Karpas-422 (cell line): ENCODE measurements at regions not wholly inside any gene's neighbourhood (a gene's known extent, or its start where the extent isn't known, plus 50 kb on each side); places are given as distances from the start of the nearest gene placed in this dataset.

Experiments used
- DNase-seq: peaks from one replicate; pipeline ENCODE4 v3.0.0-alpha.2; 2015
- H2AFZ ChIP-seq: fragments of 200-600 bp; sonication (generic); 2 replicates; pipeline ENCODE4 v1.6.1; 2014; ENCODE audit warnings: antibody characterized with exemption, low read length, mixed read lengths
- H3K27ac ChIP-seq: fragments of 200-600 bp; sonication (generic); 2 replicates; pipeline ENCODE4 v1.5.1; 2014; ENCODE audit warnings: mild to moderate bottlenecking, low read length, moderate library complexity
- H3K27me3 ChIP-seq: fragments of 200-600 bp; sonication (generic); 2 replicates; pipeline ENCODE4 v1.6.1; 2014; ENCODE audit warnings: low read length, mixed read lengths
- H3K36me3 ChIP-seq: fragments of 200-600 bp; sonication (generic); 2 replicates; pipeline ENCODE4 v1.6.1; 2014; ENCODE audit warnings: low read length, mixed read lengths; ENCODE audit not compliant: insufficient read depth
- H3K4me1 ChIP-seq: fragments of 200-600 bp; sonication (generic); 2 replicates; pipeline ENCODE4 v1.6.1; 2014; ENCODE audit warnings: mild to moderate bottlenecking, low read length, mixed read lengths
- H3K4me2 ChIP-seq: fragments of 200-600 bp; sonication (generic); 2 replicates; pipeline ENCODE4 v1.6.1; 2014; ENCODE audit warnings: low read length, low read depth, mild to moderate bottlenecking; ENCODE audit not compliant: poor library complexity, severe bottlenecking
- H3K4me3 ChIP-seq: fragments of 200-600 bp; sonication (generic); 2 replicates; pipeline ENCODE4 v1.5.1; 2014; ENCODE audit warnings: mild to moderate bottlenecking, antibody characterized with exemption, low read length, mixed read lengths
- H3K79me2 ChIP-seq: fragments of 200-600 bp; sonication (generic); 2 replicates; pipeline ENCODE4 v1.6.1; 2014; ENCODE audit warnings: mild to moderate bottlenecking, low read length, mixed read lengths
- H3K9ac ChIP-seq: fragments of 200-600 bp; sonication (generic); 2 replicates; pipeline ENCODE4 v1.6.0; 2014; ENCODE audit warnings: low read length
- H3K9me2 ChIP-seq: fragments of 200-600 bp; sonication (generic), shearing (Covaris generic); replicated peaks from 2 replicates; pipeline ENCODE4 v1.6.0; 2014; ENCODE audit warnings: mild to moderate bottlenecking, low read length, moderate library complexity; ENCODE audit not compliant: insufficient read depth
- H3K9me3 ChIP-seq: fragments of 300-700, 200-600 bp; sonication (generic); 2 replicates; pipeline ENCODE4 v1.6.1; 2014; ENCODE audit warnings: low read length, mixed read lengths
- H4K20me1 ChIP-seq: fragments of 200-600 bp; sonication (generic); 2 replicates; pipeline ENCODE4 v1.6.1; 2014; ENCODE audit warnings: mild to moderate bottlenecking, antibody characterized with exemption, low read length, low read depth; ENCODE audit not compliant: insufficient read depth

DNA sequence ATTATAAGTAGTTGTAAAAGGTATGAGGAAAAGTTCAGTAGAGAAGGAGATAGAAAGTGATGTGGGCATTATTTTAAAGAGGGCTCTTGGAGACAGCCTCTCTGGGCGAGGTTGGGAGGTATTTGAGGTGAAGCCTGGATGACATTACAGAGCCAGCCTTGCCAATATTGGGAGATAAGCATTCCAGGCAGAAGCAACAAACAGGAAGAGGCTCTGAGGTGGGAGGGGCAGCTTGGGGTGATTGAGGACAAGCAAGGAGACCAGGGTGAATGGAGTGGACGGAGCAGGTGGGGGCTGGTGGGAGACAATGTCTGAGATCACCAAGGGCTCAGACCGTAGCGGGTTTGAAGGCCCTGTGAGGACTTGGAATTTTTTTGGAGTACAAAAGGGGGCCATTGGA lies 87.3 kb downstream of the DYRK2 start:
- H3K9ac ChIP-seq: no peak overlapping the region
- no peaks in the 10 kb centered on the region for H3K36me3 ChIP-seq
- peaks cover 4% of the 10 kb centered on the region for H3K4me1 ChIP-seq
- no peaks in the 10 kb centered on the region for H3K9me2 ChIP-seq
- no peaks in the 10 kb centered on the region for H4K20me1 ChIP-seq
- no peaks in the 10 kb centered on the region for H3K9me3 ChIP-seq
- DNase-seq: no peak
- no peaks in the 10 kb centered on the region for H3K27me3 ChIP-seq
- no peak overlapping the region for H2AFZ ChIP-seq
- no peaks in the 10 kb centered on the region for H3K79me2 ChIP-seq
- no peak overlapping the region for H3K4me2 ChIP-seq
- no peak overlapping the region for H3K4me3 ChIP-seq
- H3K27ac ChIP-seq: no peak overlapping the region

DNA sequence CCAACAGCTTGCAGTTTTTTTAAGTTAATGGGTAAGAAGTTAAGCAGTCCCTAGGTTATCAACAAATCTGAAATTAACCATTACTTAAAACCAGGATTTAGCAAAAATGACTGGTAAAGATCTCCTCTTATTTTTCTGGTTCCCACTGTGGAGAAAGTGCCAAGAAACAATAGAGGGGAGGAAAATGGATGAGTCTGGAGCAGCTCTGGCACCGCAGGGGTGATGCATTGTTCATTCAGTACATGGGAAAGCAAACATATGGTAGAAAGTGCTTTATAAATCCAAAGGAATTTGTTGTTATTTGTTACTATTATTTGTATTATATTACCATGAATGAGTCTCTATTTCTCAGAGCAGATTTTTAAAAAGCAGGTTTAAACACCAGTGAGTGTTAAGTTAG lies 92.2 kb downstream of the DYRK2 start:
- Histone ChIP-seq H2AFZ (0 out of 2 replicates have a peak overlapping the region, but pooled peaks have one; percentile 14), H3K27ac (no peak overlapping the region), H3K79me2 (no peaks in the 10 kb centered on the region), H4K20me1 (no peaks in the 10 kb centered on the region), H3K9me2 (no peaks in the 10 kb centered on the region), H3K27me3 (no peaks in the 10 kb centered on the region), H3K9ac (no peak overlapping the region), H3K4me1 (peaks cover 11% of the 10 kb centered on the region), H3K4me3 (no peak overlapping the region), H3K9me3 (no peaks in the 10 kb centered on the region), H3K36me3 (no peaks in the 10 kb centered on the region), H3K4me2 (no peak overlapping the region)
- no peak for DNase-seq

- H3K9me2 ChIP-seq: no peaks in the 10 kb centered on the region
- H3K36me3 ChIP-seq: no peaks in the 10 kb centered on the region
- no peak overlapping the region for H3K27ac ChIP-seq
- no peak overlapping the region for H3K4me2 ChIP-seq
- no peak for DNase-seq
- no peaks in the 10 kb centered on the region for H4K20me1 ChIP-seq
- 0 out of 2 replicates have a peak overlapping the region, but pooled peaks have one; percentile 14 for H2AFZ ChIP-seq
- no peak overlapping the region for H3K9ac ChIP-seq
- no peaks in the 10 kb centered on the region for H3K9me3 ChIP-seq
- H3K27me3 ChIP-seq: no peaks in the 10 kb centered on the region
- peaks cover 11% of the 10 kb centered on the region for H3K4me1 ChIP-seq
- no peaks in the 10 kb centered on the region for H3K79me2 ChIP-seq
- no peak overlapping the region for H3K4me3 ChIP-seq
Measured at GRCh38 chr12:67741270-67741669, 92.7 kb downstream of the DYRK2 start.

- Histone ChIP-seq H2AFZ (no peak overlapping the region), H3K9me2 (no peaks in the 10 kb centered on the region), H3K27me3 (no peaks in the 10 kb centered on the region), H3K4me2 (no peak overlapping the region), H3K36me3 (no peaks in the 10 kb centered on the region), H3K4me1 (peaks cover 15% of the 10 kb centered on the region), H3K9ac (no peak overlapping the region), H4K20me1 (no peaks in the 10 kb centered on the region), H3K79me2 (no peaks in the 10 kb centered on the region), H3K4me3 (no peak overlapping the region), H3K27ac (no peak overlapping the region), H3K9me3 (no peaks in the 10 kb centered on the region)
- DNase-seq: no peak
Measured at GRCh38 chr12:67742461-67742860, 93.9 kb downstream of the DYRK2 start.

GRCh38 chr12:67747869-67748742 lies 99.6 kb downstream of the DYRK2 start:
- no peak overlapping the region for H2AFZ ChIP-seq
- peaks cover 30% of the 10 kb centered on the region for H3K4me1 ChIP-seq
- no peaks in the 10 kb centered on the region for H3K27me3 ChIP-seq
- no peak overlapping the region for H3K9ac ChIP-seq
- no peak overlapping the region for H3K27ac ChIP-seq
- no peaks in the 10 kb centered on the region for H3K9me2 ChIP-seq
- H3K9me3 ChIP-seq: no peaks in the 10 kb centered on the region
- H3K4me3 ChIP-seq: no peak overlapping the region
- no peaks in the 10 kb centered on the region for H3K36me3 ChIP-seq
- no peak for DNase-seq
- no peaks in the 10 kb centered on the region for H4K20me1 ChIP-seq
- H3K79me2 ChIP-seq: no peaks in the 10 kb centered on the region
- no peak overlapping the region for H3K4me2 ChIP-seq

GRCh38 chr12:67748743-67749040 lies 100.1 kb downstream of the DYRK2 start:
- Histone ChIP-seq H2AFZ (no peak overlapping the region), H3K4me2 (no peak overlapping the region)

DNA sequence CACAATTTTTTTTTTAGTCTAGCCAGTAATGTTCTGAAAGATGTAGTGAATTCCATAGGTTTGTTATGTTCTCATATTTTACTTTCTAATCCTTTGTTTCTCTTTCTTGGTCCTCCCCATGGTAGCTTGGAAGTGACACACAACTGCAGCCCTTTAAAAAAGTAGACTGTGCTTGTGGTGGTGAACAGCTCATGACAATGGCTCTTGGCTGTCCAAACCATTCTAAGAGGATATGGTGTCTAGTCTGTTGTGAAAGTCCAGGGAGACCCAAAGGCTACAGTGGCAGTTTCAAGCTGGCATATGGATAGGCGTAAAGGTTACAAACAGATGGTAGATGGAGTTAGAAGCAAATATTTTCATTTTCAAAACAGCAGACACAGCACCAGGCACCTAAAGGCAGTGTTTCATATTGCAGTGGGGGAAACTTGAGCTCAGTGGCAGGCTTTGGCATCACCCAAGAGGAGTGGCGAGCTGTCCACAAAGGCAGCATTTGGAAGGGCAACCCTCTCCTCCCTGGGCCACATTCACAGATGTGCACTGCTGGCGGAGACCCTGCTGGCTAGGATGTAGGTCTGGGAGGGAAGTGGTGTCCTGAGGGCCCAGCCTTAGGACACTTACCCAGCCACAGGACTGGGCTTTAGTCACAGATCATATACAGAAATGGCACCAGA lies 102.1 kb downstream of the DYRK2 start:
- Histone ChIP-seq H3K4me1 (peaks cover 44% of the 10 kb centered on the region), H3K4me3 (no peak overlapping the region), H3K27ac (no peak overlapping the region), H3K9me3 (no peaks in the 10 kb centered on the region), H4K20me1 (no peaks in the 10 kb centered on the region), H2AFZ (no peak overlapping the region), H3K9me2 (no peaks in the 10 kb centered on the region), H3K9ac (no peak overlapping the region), H3K79me2 (no peaks in the 10 kb centered on the region), H3K27me3 (no peaks in the 10 kb centered on the region), H3K36me3 (no peaks in the 10 kb centered on the region), H3K4me2 (peak overlapping the region; percentile 20)
- no peak for DNase-seq

More at GRCh38 chr12:67748743-67749040, 100.1 kb downstream of the DYRK2 start:
- H3K9ac ChIP-seq: no peak overlapping the region
- DNase-seq: no peak
- peaks cover 30% of the 10 kb centered on the region for H3K4me1 ChIP-seq
- no peak overlapping the region for H3K27ac ChIP-seq
- H3K27me3 ChIP-seq: no peaks in the 10 kb centered on the region
- no peaks in the 10 kb centered on the region for H3K9me3 ChIP-seq
- no peaks in the 10 kb centered on the region for H4K20me1 ChIP-seq
- H3K4me3 ChIP-seq: no peak overlapping the region
- no peaks in the 10 kb centered on the region for H3K79me2 ChIP-seq
- H3K9me2 ChIP-seq: no peaks in the 10 kb centered on the region
- no peaks in the 10 kb centered on the region for H3K36me3 ChIP-seq

DNA sequence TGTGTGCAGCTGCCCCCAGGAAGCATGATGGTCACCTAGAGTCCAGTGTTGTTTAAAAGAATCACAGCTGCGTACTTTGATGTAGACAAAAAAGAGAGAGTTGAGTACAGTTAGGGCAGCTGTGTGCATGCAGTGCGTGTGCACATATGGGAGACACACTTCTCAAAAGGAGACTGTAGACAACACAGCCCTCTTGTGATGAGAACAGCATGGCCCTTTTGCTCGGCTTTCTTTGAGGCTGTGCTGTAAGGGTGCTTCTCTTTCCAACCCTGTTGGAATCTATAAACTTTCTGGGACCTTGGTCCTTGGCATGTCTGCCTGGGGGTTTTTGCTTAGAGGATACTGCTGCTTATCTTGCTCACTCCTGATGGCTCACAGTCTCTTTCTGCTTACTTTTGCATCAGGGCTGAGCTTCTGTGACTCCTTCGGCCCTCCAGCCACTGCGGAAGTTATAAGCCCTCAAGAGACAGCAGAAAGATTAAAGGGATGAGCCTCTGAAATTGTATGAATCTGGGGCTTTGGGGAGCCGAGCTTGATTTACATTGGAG lies 102.9 kb downstream of the DYRK2 start:
- H2AFZ ChIP-seq: no peak overlapping the region
- H3K79me2 ChIP-seq: no peaks in the 10 kb centered on the region
- no peak for DNase-seq
- H3K9me2 ChIP-seq: no peaks in the 10 kb centered on the region
- H3K4me2 ChIP-seq: no peak overlapping the region
- no peaks in the 10 kb centered on the region for H3K9me3 ChIP-seq
- H3K4me1 ChIP-seq: peaks cover 52% of the 10 kb centered on the region
- H3K9ac ChIP-seq: no peak overlapping the region
- H4K20me1 ChIP-seq: no peaks in the 10 kb centered on the region
- H3K27me3 ChIP-seq: no peaks in the 10 kb centered on the region
- no peak overlapping the region for H3K27ac ChIP-seq
- no peaks in the 10 kb centered on the region for H3K36me3 ChIP-seq
- no peak overlapping the region for H3K4me3 ChIP-seq
